ENCODE measurements at regions not wholly inside any gene's neighbourhood (a gene's known extent, or its start where the extent isn't known, plus 50 kb on each side); places are given as distances from the start of the nearest gene placed in this dataset.

GRCh38 chr10:43795093-43795492 is 146.4 kb upstream of the ZNF32 start:
- no peak for TF ChIP-seq POLR2AphosphoS5 (IDR thresholded peaks at IDR 0.05)
- TF ChIP-seq POLR2A (IDR thresholded peaks at IDR 0.05), result no peak
- no peak for TF ChIP-seq CTCF (IDR thresholded peaks at IDR 0.05)
- intact Hi-C loops (cut with DNase I), result no loop called here
- no peaks in the 10 kb centered on the region for H3K4me1 ChIP-seq (replicated peaks)
- no peak for DNase-seq (ENCODE audit: low spot score)
- no peak overlapping the region for H3K4me3 ChIP-seq
- no peaks in the 10 kb centered on the region for H3K27me3 ChIP-seq (replicated peaks; ENCODE audit: insufficient read depth)
- no peak overlapping the region for H3K27ac ChIP-seq
- no peaks in the 10 kb centered on the region for H3K36me3 ChIP-seq
- H3K9me3 ChIP-seq, result no peaks in the 10 kb centered on the region

GRCh38 chr10:43794181-43794815 is 145.6 kb upstream of the ZNF32 start:
- no peak overlapping the region for H3K27ac ChIP-seq
- H3K9me3 ChIP-seq, result no peaks in the 10 kb centered on the region
- H3K4me3 ChIP-seq, result no peak overlapping the region
- WGBS, result 56% methylated on average over 9 of the region's 9 CpGs
- intact Hi-C loops (cut with DNase I), result no loop called here
- no peaks in the 10 kb centered on the region for H3K27me3 ChIP-seq (replicated peaks; ENCODE audit: insufficient read depth)
- no peaks in the 10 kb centered on the region for H3K4me1 ChIP-seq (replicated peaks)
- H3K36me3 ChIP-seq, result no peaks in the 10 kb centered on the region
- DNase-seq (ENCODE audit: low spot score), result no peak
- TF ChIP-seq POLR2AphosphoS5 (IDR thresholded peaks at IDR 0.05), result no peak
- TF ChIP-seq POLR2A (IDR thresholded peaks at IDR 0.05), result no peak
- TF ChIP-seq CTCF (IDR thresholded peaks at IDR 0.05), result no peak

- Histone ChIP-seq H3K4me3 (no peak overlapping the region), H3K4me1 (replicated peaks) (no peaks in the 10 kb centered on the region), H3K27me3 (replicated peaks; ENCODE audit: insufficient read depth) (no peaks in the 10 kb centered on the region), H3K36me3 (no peaks in the 10 kb centered on the region), H3K27ac (no peak overlapping the region), H3K9me3 (no peaks in the 10 kb centered on the region)
- WGBS, result 88% methylated on average over 6 of the region's 6 CpGs
- no peak for TF ChIP-seq CTCF (IDR thresholded peaks at IDR 0.05)
- TF ChIP-seq POLR2A (IDR thresholded peaks at IDR 0.05), result no peak
- TF ChIP-seq POLR2AphosphoS5 (IDR thresholded peaks at IDR 0.05), result no peak
- no peak for DNase-seq (ENCODE audit: low spot score)
- intact Hi-C loops (cut with DNase I), result no loop called here
Measured at GRCh38 chr10:43793704-43794103, 145.0 kb upstream of the ZNF32 start.

DNA sequence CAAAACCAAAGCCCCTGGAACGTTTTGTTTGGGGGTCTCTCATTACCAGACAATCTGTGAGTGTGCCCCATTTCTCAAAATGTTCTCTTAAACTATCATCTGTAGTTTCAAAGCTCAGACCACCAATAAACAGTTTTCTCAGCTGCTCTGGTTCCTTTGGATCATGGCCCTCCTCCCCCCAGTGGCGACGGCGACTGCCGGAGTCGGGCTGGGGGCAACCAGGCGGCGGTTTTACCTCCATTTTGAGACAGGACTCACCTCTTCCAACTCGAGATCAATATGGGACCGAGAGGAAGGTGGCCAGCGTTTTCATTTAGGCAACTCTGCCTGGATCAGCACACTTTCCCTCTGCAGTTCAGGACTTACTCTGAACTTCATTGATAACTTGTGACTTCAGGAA is 141.5 kb upstream of the ZNF32 start:
- 82% methylated on average over 11 of the region's 11 CpGs for WGBS
- no peak overlapping the region for H3K4me3 ChIP-seq
- no peak overlapping the region for H3K27ac ChIP-seq
- no peaks in the 10 kb centered on the region for H3K27me3 ChIP-seq (replicated peaks; ENCODE audit: insufficient read depth)
- no peak for DNase-seq (ENCODE audit: low spot score)
- no peak for TF ChIP-seq POLR2A (IDR thresholded peaks at IDR 0.05)
- no peak for TF ChIP-seq CTCF (IDR thresholded peaks at IDR 0.05)
- no peak for TF ChIP-seq POLR2AphosphoS5 (IDR thresholded peaks at IDR 0.05)
- no peaks in the 10 kb centered on the region for H3K36me3 ChIP-seq
- H3K4me1 ChIP-seq (replicated peaks), result peaks cover 4% of the 10 kb centered on the region
- intact Hi-C loops (cut with DNase I), result no loop called here
- H3K9me3 ChIP-seq, result no peaks in the 10 kb centered on the region

- peaks cover 4% of the 10 kb centered on the region for H3K4me1 ChIP-seq (replicated peaks)
- intact Hi-C loops (cut with DNase I), result no loop called here
- H3K9me3 ChIP-seq, result no peaks in the 10 kb centered on the region
- TF ChIP-seq POLR2A (IDR thresholded peaks at IDR 0.05) (no peak), CTCF (IDR thresholded peaks at IDR 0.05) (no peak), POLR2AphosphoS5 (IDR thresholded peaks at IDR 0.05) (no peak)
- H3K27ac ChIP-seq, result no peak overlapping the region
- H3K36me3 ChIP-seq, result no peaks in the 10 kb centered on the region
- DNase-seq (ENCODE audit: low spot score), result no peak
- no peaks in the 10 kb centered on the region for H3K27me3 ChIP-seq (replicated peaks; ENCODE audit: insufficient read depth)
- no peak overlapping the region for H3K4me3 ChIP-seq
- WGBS, result 91% methylated on average over 2 of the region's 2 CpGs
Measured at GRCh38 chr10:43785252-43785651, 136.6 kb upstream of the ZNF32 start.
